Neural cell (in vitro differentiated cells): ENCODE measurements at regions not wholly inside any gene's neighbourhood (a gene's known extent, or its start where the extent isn't known, plus 50 kb on each side); places are given as distances from the start of the nearest gene placed in this dataset.

Experiments used
- H2AFZ ChIP-seq: fragments of 200-600, 300-800 bp; sonication (generic), shearing (Covaris generic); 2 replicates; pipeline ENCODE4 v1.6.0; 2014; ENCODE audit warnings: low read depth, mild to moderate bottlenecking, antibody characterized with exemption, low read length, moderate library complexity
- H3F3A ChIP-seq: fragments of 200-600 bp; shearing (Covaris generic); 2 replicates; pipeline ENCODE4 v1.6.1; 2016; ENCODE audit warnings: mild to moderate bottlenecking, moderate library complexity, mixed read lengths, antibody characterized with exemption, low read length; ENCODE audit not compliant: insufficient read depth, poor library complexity, severe bottlenecking
- H3K27ac ChIP-seq: fragments of 200-600, 300-800 bp; sonication (generic), shearing (Covaris generic); 2 replicates; pipeline ENCODE4 v1.5.1; 2014; ENCODE audit warnings: mild to moderate bottlenecking, low read length, moderate library complexity
- H3K27me3 ChIP-seq: fragments of 300-800, 200-600 bp; sonication (generic), shearing (Covaris generic); 2 replicates; pipeline ENCODE4 v1.6.0; 2014; ENCODE audit warnings: mild to moderate bottlenecking, low read depth, low read length, moderate library complexity; ENCODE audit not compliant: insufficient read depth
- H3K36me3 ChIP-seq: fragments of 300-800, 200-600 bp; sonication (generic), shearing (Covaris generic); 2 replicates; pipeline ENCODE4 v1.5.1; 2014; ENCODE audit warnings: mild to moderate bottlenecking, antibody characterized with exemption, low read length, moderate library complexity; ENCODE audit not compliant: insufficient read depth
- H3K4me2 ChIP-seq: fragments of 300-800, 200-600 bp; sonication (generic), shearing (Covaris generic); 2 replicates; pipeline ENCODE4 v1.6.0; 2014; ENCODE audit warnings: mild to moderate bottlenecking, low read length
- H3K4me3 ChIP-seq: fragments of 300-800, 200-600 bp; sonication (generic), shearing (Covaris generic); 2 replicates; pipeline ENCODE4 v1.5.1; 2014; ENCODE audit warnings: mild to moderate bottlenecking, low read length, moderate library complexity
- H3K79me2 ChIP-seq: fragments of 200-600 bp; shearing (Covaris generic); replicated peaks from 2 replicates; pipeline ENCODE4 v1.6.0; 2014; ENCODE audit warnings: mild to moderate bottlenecking, low read length, moderate library complexity; ENCODE audit not compliant: insufficient read depth
- H3K9ac ChIP-seq: fragments of 300-800, 200-600 bp; sonication (generic), shearing (Covaris generic); 2 replicates; pipeline ENCODE4 v1.6.1; 2016; ENCODE audit warnings: mild to moderate bottlenecking, low read length, mixed read lengths
- H3K9me2 ChIP-seq: fragments of 200-600 bp; shearing (Covaris generic); 2 replicates; pipeline ENCODE4 v1.6.1; 2016; ENCODE audit warnings: mild to moderate bottlenecking, low read length, mixed read lengths; ENCODE audit not compliant: insufficient read depth
- H3K9me3 ChIP-seq: fragments of 200-600, 300-800 bp; sonication (generic), shearing (Covaris generic); 2 replicates; pipeline ENCODE4 v1.6.1; 2016; ENCODE audit warnings: mild to moderate bottlenecking, mixed run types, low read length, moderate library complexity, mixed read lengths
- H4K20me1 ChIP-seq: fragments of 200-600 bp; shearing (Covaris generic); 2 replicates; pipeline ENCODE4 v1.6.1; 2016; ENCODE audit warnings: mild to moderate bottlenecking, mixed run types; ENCODE audit not compliant: insufficient read depth
- CTCF ChIP-seq: fragments of 450-650 bp; IDR thresholded peaks from 2 replicates; pipeline ENCODE4 v1.5.1; 2014; ENCODE audit warnings: antibody characterized with exemption, mild to moderate bottlenecking, moderate library complexity; ENCODE audit not compliant: poor library complexity, severe bottlenecking
- EP300 ChIP-seq: fragments of 450-650 bp; conservative IDR thresholded peaks from 2 replicates; pipeline ENCODE4 v1.6.1; 2014; ENCODE audit warnings: antibody characterized with exemption, mild to moderate bottlenecking, moderate library complexity; ENCODE audit not compliant: poor library complexity, severe bottlenecking
- EZH2 ChIP-seq: fragments of 200-600, 300-800 bp; shearing (Covaris generic), sonication (generic); IDR thresholded peaks from 2 replicates; pipeline ENCODE4 v1.6.1; 2014; ENCODE audit warnings: antibody characterized with exemption, low read length, borderline replicate concordance, mild to moderate bottlenecking; ENCODE audit not compliant: insufficient read depth, poor library complexity, severe bottlenecking
- MXI1 ChIP-seq: fragments of 450-650 bp; conservative IDR thresholded peaks from 2 replicates; pipeline ENCODE4 v1.6.1; 2014; ENCODE audit warnings: antibody characterized with exemption, mild to moderate bottlenecking; ENCODE audit not compliant: poor library complexity, severe bottlenecking
- POLR2AphosphoS5 ChIP-seq: IDR thresholded peaks from 2 replicates; pipeline ENCODE4 v1.6.1; 2012
- RAD21 ChIP-seq: fragments of 450-650 bp; conservative IDR thresholded peaks from 2 replicates; pipeline ENCODE4 v1.6.1; 2014; ENCODE audit warnings: antibody characterized with exemption, mild to moderate bottlenecking, moderate library complexity
- REST ChIP-seq: IDR thresholded peaks from 2 replicates; pipeline ENCODE4 v1.6.1; 2012; ENCODE audit warnings: borderline replicate concordance
- SMC3 ChIP-seq: fragments of 450-650 bp; conservative IDR thresholded peaks from 2 replicates; pipeline ENCODE4 v1.6.1; 2014; ENCODE audit warnings: antibody characterized with exemption, mild to moderate bottlenecking, moderate library complexity; ENCODE audit not compliant: poor library complexity
- TAF1 ChIP-seq: IDR thresholded peaks from 2 replicates; pipeline ENCODE4 v1.6.1; 2012; ENCODE audit warnings: low read depth

- TF ChIP-seq CTCF = no peak
Observed at GRCh38 chr18:72468021-72468710, 76.0 kb downstream of the CBLN2 start (continued).

GRCh38 chr18:72460210-72460680, 83.9 kb downstream of the CBLN2 start:
- Histone ChIP-seq H3K9ac (no peak overlapping the region), H3K27me3 (no peaks in the 10 kb centered on the region), H3K27ac (no peak overlapping the region), H3K4me3 (no peak overlapping the region), H3K79me2 (no peaks in the 10 kb centered on the region), H3K9me3 (no peaks in the 10 kb centered on the region), H3F3A (peaks cover 2% of the 10 kb centered on the region), H3K36me3 (no peaks in the 10 kb centered on the region), H3K9me2 (no peaks in the 10 kb centered on the region), H3K4me2 (no peak overlapping the region), H2AFZ (no peak overlapping the region), H4K20me1 (no peaks in the 10 kb centered on the region)
- no peak for TF ChIP-seq SMC3
- TF ChIP-seq TAF1 = no peak
- TF ChIP-seq EP300 = no peak
- TF ChIP-seq EZH2 = no peak
- TF ChIP-seq CTCF = no peak
- no peak for TF ChIP-seq RAD21
- TF ChIP-seq POLR2AphosphoS5 = no peak
- no peak for TF ChIP-seq REST
- TF ChIP-seq MXI1 = no peak

GRCh38 chr18:72458271-72458670, 85.9 kb downstream of the CBLN2 start:
- Histone ChIP-seq H3K9ac (no peak overlapping the region), H3K27me3 (no peaks in the 10 kb centered on the region), H3K79me2 (no peaks in the 10 kb centered on the region), H3K4me3 (no peak overlapping the region), H3K9me3 (no peaks in the 10 kb centered on the region), H4K20me1 (no peaks in the 10 kb centered on the region), H3K27ac (no peak overlapping the region), H2AFZ (no peak overlapping the region), H3F3A (peaks cover 2% of the 10 kb centered on the region), H3K4me2 (no peak overlapping the region), H3K9me2 (no peaks in the 10 kb centered on the region), H3K36me3 (no peaks in the 10 kb centered on the region)
- TF ChIP-seq TAF1 (no peak), MXI1 (no peak), POLR2AphosphoS5 (no peak), REST (no peak), CTCF (no peak), RAD21 (no peak), EZH2 (no peak), EP300 (no peak), SMC3 (no peak)
